ENCODE measurements at regions not wholly inside any gene's neighbourhood (a gene's known extent, or its start where the extent isn't known, plus 50 kb on each side); places are given as distances from the start of the nearest gene placed in this dataset.
A peak's percentile ranks its signal among the peaks of the same experiment; 100 is the strongest.

DNA sequence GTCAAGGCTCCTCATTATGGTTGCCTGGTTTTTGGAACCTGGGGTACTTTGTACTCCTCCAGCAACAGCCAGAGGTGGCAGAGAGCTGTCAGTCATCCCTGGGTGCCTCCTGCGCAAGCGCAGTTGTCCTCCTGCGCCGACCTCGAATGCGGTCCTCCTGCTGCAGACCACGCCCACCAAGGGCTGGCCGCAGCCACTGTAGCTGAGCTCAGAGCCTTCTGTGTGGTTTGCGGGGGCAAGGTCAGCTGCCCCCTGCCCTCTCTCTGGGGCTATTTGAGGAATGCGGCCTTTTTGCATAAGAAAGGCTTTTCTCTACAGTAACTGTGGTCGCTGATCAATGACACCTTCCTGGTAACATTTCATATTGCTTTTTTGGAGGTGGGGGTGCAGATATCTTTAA lies 131.3 kb upstream of the SNRPN start:
- H3K23ac ChIP-seq (ENCODE audit: low read depth, low read length, poor library complexity), result no peak overlapping the region
- H3K4me3 ChIP-seq (ENCODE audit: low read length in 2 of 2), result peak overlapping the region in 1 of 2 donors; percentile 32
- peak overlapping the region; percentile 64 for H2AFZ ChIP-seq (ENCODE audit: low read length)
- DNase-seq (ENCODE audit: low spot score), result peak; percentile 85
- no peak overlapping the region for H3K4me2 ChIP-seq (ENCODE audit: insufficient read depth, low read length, poor library complexity, severe bottlenecking)
- H3K9ac ChIP-seq (ENCODE audit: low read depth, low read length, poor library complexity), result no peak overlapping the region
- no peaks in the 10 kb centered on the region for H3K27me3 ChIP-seq (ENCODE audit: control insufficient read depth in 3 of 3, insufficient read depth in 3 of 3, low read depth in 1 of 3, low read length in 3 of 3)
- H2BK15ac ChIP-seq (ENCODE audit: low read length), result no peak overlapping the region
- no peak overlapping the region for H2BK120ac ChIP-seq (ENCODE audit: low read depth, low read length)
- H3K79me1 ChIP-seq (ENCODE audit: low read depth, low read length), result no peaks in the 10 kb centered on the region
- H3K9me3 ChIP-seq (replicated peaks in 1 of 2; ENCODE audit: control insufficient read depth in 2 of 2, insufficient read depth in 1 of 2, low read depth in 1 of 2, low read length in 2 of 2), result no peaks in the 10 kb centered on the region
- no CpG with 5 or more reads among the region's 11 CpGs for WGBS, 2 donors (ENCODE audit: extremely low coverage in 2 of 2, insufficient read length in 2 of 2, insufficient replicate concordance in 1 of 2)
- no peak overlapping the region for H2BK12ac ChIP-seq (ENCODE audit: low read length)
- H3K27ac ChIP-seq (replicated peaks; ENCODE audit: low read length), result no peak overlapping the region
- H4K91ac ChIP-seq (ENCODE audit: low read depth, low read length, poor library complexity), result no peak overlapping the region
- H3K4ac ChIP-seq (ENCODE audit: low read length), result no peak overlapping the region
- no peak overlapping the region for H2BK5ac ChIP-seq (ENCODE audit: low read length)
- H3K18ac ChIP-seq (ENCODE audit: low read length), result no peak overlapping the region
- no peak overlapping the region for H4K8ac ChIP-seq (ENCODE audit: low read depth, low read length)
- H3K4me1 ChIP-seq (ENCODE audit: control insufficient read depth in 2 of 2, insufficient read depth in 1 of 2, low read depth in 1 of 2, low read length in 2 of 2), result peaks cover 0 to 10% of the 10 kb centered on the region in 2 donors
- H3K14ac ChIP-seq (ENCODE audit: low read length), result no peak overlapping the region
- no peaks in the 10 kb centered on the region for H3K36me3 ChIP-seq (replicated peaks in 1 of 2; ENCODE audit: control insufficient read depth in 2 of 2, insufficient read depth in 2 of 2, low read length in 2 of 2)
- H2AK5ac ChIP-seq (ENCODE audit: low read depth, low read length), result no peak overlapping the region

- no CpG with 5 or more reads among the region's 7 CpGs for WGBS, 2 donors (ENCODE audit: extremely low coverage in 2 of 2, insufficient read length in 2 of 2, insufficient replicate concordance in 1 of 2)
- H3K4me1 ChIP-seq (ENCODE audit: control insufficient read depth in 2 of 2, insufficient read depth in 1 of 2, low read depth in 1 of 2, low read length in 2 of 2), result peaks cover 0 to 1% of the 10 kb centered on the region in 2 donors
- no peak overlapping the region for H3K23ac ChIP-seq (ENCODE audit: low read depth, low read length, poor library complexity)
- no peak overlapping the region for H3K27ac ChIP-seq (replicated peaks; ENCODE audit: low read length)
- no peak overlapping the region for H2BK5ac ChIP-seq (ENCODE audit: low read length)
- H4K91ac ChIP-seq (ENCODE audit: low read depth, low read length, poor library complexity), result no peak overlapping the region
- H3K18ac ChIP-seq (ENCODE audit: low read length), result no peak overlapping the region
- no peak overlapping the region for H3K9ac ChIP-seq (ENCODE audit: low read depth, low read length, poor library complexity)
- no peak overlapping the region for H4K8ac ChIP-seq (ENCODE audit: low read depth, low read length)
- no peaks in the 10 kb centered on the region for H3K36me3 ChIP-seq (replicated peaks in 1 of 2; ENCODE audit: control insufficient read depth in 2 of 2, insufficient read depth in 2 of 2, low read length in 2 of 2)
- no peak for DNase-seq (ENCODE audit: low spot score)
- no peak overlapping the region for H2BK120ac ChIP-seq (ENCODE audit: low read depth, low read length)
- H3K4me3 ChIP-seq (ENCODE audit: low read length in 2 of 2), result no peak overlapping the region
- no peak overlapping the region for H2AFZ ChIP-seq (ENCODE audit: low read length)
- H3K27me3 ChIP-seq (ENCODE audit: control insufficient read depth in 3 of 3, insufficient read depth in 3 of 3, low read depth in 1 of 3, low read length in 3 of 3), result no peaks in the 10 kb centered on the region
- peaks cover 0 to 3% of the 10 kb centered on the region in 2 donors for H3K9me3 ChIP-seq (replicated peaks in 1 of 2; ENCODE audit: control insufficient read depth in 2 of 2, insufficient read depth in 1 of 2, low read depth in 1 of 2, low read length in 2 of 2)
- no peak overlapping the region for H2AK5ac ChIP-seq (ENCODE audit: low read depth, low read length)
- H2BK12ac ChIP-seq (ENCODE audit: low read length), result no peak overlapping the region
- no peak overlapping the region for H3K4me2 ChIP-seq (ENCODE audit: insufficient read depth, low read length, poor library complexity, severe bottlenecking)
- H3K14ac ChIP-seq (ENCODE audit: low read length), result no peak overlapping the region
- H3K79me1 ChIP-seq (ENCODE audit: low read depth, low read length), result peaks cover 2% of the 10 kb centered on the region
- H2BK15ac ChIP-seq (ENCODE audit: low read length), result no peak overlapping the region
- no peak overlapping the region for H3K4ac ChIP-seq (ENCODE audit: low read length)
Measured at GRCh38 chr15:24832282-24832681, 122.5 kb upstream of the SNRPN start.

DNA sequence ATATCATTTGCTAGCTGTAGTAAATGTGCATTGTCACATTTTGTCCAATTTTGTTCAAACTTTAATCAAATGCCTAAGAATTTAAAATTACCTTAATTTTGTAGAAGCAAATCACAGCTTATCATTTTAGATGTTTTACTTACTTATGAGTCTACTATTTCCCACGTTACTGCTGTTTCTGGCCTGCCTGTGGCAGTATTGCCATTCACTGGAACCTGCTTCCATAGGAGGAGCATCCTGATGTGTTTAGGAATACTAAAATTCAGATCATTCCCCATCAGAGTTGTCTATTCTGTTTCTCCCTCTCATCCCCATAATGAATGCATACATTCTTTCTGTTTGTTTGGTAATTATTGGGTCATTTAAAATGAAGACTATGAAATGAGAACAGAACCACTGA lies 119.5 kb upstream of the SNRPN start:
- Histone ChIP-seq H3K27ac (replicated peaks; ENCODE audit: low read length) (no peak overlapping the region), H2BK5ac (ENCODE audit: low read length) (no peak overlapping the region), H3K14ac (ENCODE audit: low read length) (no peak overlapping the region), H3K4me2 (ENCODE audit: insufficient read depth, low read length, poor library complexity, severe bottlenecking) (no peak overlapping the region), H3K18ac (ENCODE audit: low read length) (no peak overlapping the region), H2BK15ac (ENCODE audit: low read length) (no peak overlapping the region), H2BK120ac (ENCODE audit: low read depth, low read length) (no peak overlapping the region), H4K8ac (ENCODE audit: low read depth, low read length) (no peak overlapping the region), H3K4me1 (ENCODE audit: control insufficient read depth in 2 of 2, insufficient read depth in 1 of 2, low read depth in 1 of 2, low read length in 2 of 2) (no peaks in the 10 kb centered on the region), H3K9me3 (replicated peaks in 1 of 2; ENCODE audit: control insufficient read depth in 2 of 2, insufficient read depth in 1 of 2, low read depth in 1 of 2, low read length in 2 of 2) (peaks cover 2 to 3% of the 10 kb centered on the region in 2 donors), H3K36me3 (replicated peaks in 1 of 2; ENCODE audit: control insufficient read depth in 2 of 2, insufficient read depth in 2 of 2, low read length in 2 of 2) (no peaks in the 10 kb centered on the region), H3K4ac (ENCODE audit: low read length) (no peak overlapping the region), H2AFZ (ENCODE audit: low read length) (no peak overlapping the region), H3K79me1 (ENCODE audit: low read depth, low read length) (peaks cover 2% of the 10 kb centered on the region), H3K23ac (ENCODE audit: low read depth, low read length, poor library complexity) (no peak overlapping the region), H4K91ac (ENCODE audit: low read depth, low read length, poor library complexity) (no peak overlapping the region), H2BK12ac (ENCODE audit: low read length) (no peak overlapping the region), H2AK5ac (ENCODE audit: low read depth, low read length) (no peak overlapping the region), H3K4me3 (ENCODE audit: low read length in 2 of 2) (no peak overlapping the region), H3K9ac (ENCODE audit: low read depth, low read length, poor library complexity) (no peak overlapping the region), H3K27me3 (ENCODE audit: control insufficient read depth in 3 of 3, insufficient read depth in 3 of 3, low read depth in 1 of 3, low read length in 3 of 3) (no peaks in the 10 kb centered on the region)
- no CpG with 5 or more reads among the region's 1 CpG for WGBS, 2 donors (ENCODE audit: extremely low coverage in 2 of 2, insufficient read length in 2 of 2, insufficient replicate concordance in 1 of 2)
- no peak for DNase-seq (ENCODE audit: low spot score)

DNA sequence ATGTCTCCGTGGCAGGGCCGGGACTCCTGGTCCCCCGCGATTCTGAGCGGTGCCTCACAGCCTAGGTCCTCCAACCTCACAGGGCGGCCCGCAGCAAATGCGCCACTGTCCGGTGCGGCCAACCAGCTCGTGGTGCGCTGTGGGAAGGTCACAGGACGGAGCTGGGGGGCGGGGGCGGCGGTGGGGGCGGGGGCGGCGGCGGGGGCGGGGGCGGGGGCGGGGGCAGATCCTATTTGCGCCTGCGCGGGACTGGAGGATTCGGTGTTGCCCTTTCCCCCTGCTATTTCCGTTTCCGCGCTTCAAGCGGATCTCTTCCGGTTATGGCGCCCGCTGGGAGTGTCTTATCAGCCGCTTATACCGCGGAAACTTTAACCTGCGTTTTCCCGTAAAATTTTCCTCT lies 106.7 kb upstream of the SNRPN start:
- Histone ChIP-seq H2BK15ac (ENCODE audit: low read length) (no peak overlapping the region), H3K27me3 (ENCODE audit: control insufficient read depth in 3 of 3, insufficient read depth in 3 of 3, low read depth in 1 of 3, low read length in 3 of 3) (no peaks in the 10 kb centered on the region), H2AK5ac (ENCODE audit: low read depth, low read length) (no peak overlapping the region), H3K9ac (ENCODE audit: low read depth, low read length, poor library complexity) (no peak overlapping the region), H3K27ac (replicated peaks; ENCODE audit: low read length) (peak overlapping the region; percentile 59), H3K36me3 (replicated peaks in 1 of 2; ENCODE audit: control insufficient read depth in 2 of 2, insufficient read depth in 2 of 2, low read length in 2 of 2) (no peaks in the 10 kb centered on the region), H3K4ac (ENCODE audit: low read length) (no peak overlapping the region), H3K9me3 (replicated peaks in 1 of 2; ENCODE audit: control insufficient read depth in 2 of 2, insufficient read depth in 1 of 2, low read depth in 1 of 2, low read length in 2 of 2) (peaks cover 0 to 2% of the 10 kb centered on the region in 2 donors), H3K23ac (ENCODE audit: low read depth, low read length, poor library complexity) (no peak overlapping the region), H2BK12ac (ENCODE audit: low read length) (no peak overlapping the region), H3K4me2 (ENCODE audit: insufficient read depth, low read length, poor library complexity, severe bottlenecking) (peak overlapping the region; percentile 37), H2BK5ac (ENCODE audit: low read length) (no peak overlapping the region), H3K18ac (ENCODE audit: low read length) (peak overlapping the region; percentile 19), H4K91ac (ENCODE audit: low read depth, low read length, poor library complexity) (no peak overlapping the region), H3K4me3 (ENCODE audit: low read length in 2 of 2) (peak overlapping the region in 1 of 2 donors; percentile 71), H4K8ac (ENCODE audit: low read depth, low read length) (no peak overlapping the region), H2AFZ (ENCODE audit: low read length) (no peak overlapping the region), H3K4me1 (ENCODE audit: control insufficient read depth in 2 of 2, insufficient read depth in 1 of 2, low read depth in 1 of 2, low read length in 2 of 2) (no peaks in the 10 kb centered on the region), H2BK120ac (ENCODE audit: low read depth, low read length) (no peak overlapping the region), H3K14ac (ENCODE audit: low read length) (no peak overlapping the region), H3K79me1 (ENCODE audit: low read depth, low read length) (no peaks in the 10 kb centered on the region)
- DNase-seq (ENCODE audit: low spot score), result no peak
- WGBS, 2 donors (ENCODE audit: extremely low coverage in 2 of 2, insufficient read length in 2 of 2, insufficient replicate concordance in 1 of 2), result no CpG with 5 or more reads among the region's 39 CpGs
